ENCODE measurements at regions not wholly inside any gene's neighbourhood (a gene's known extent, or its start where the extent isn't known, plus 50 kb on each side); places are given as distances from the start of the nearest gene placed in this dataset.
"Not testable (repeated sequence)": the region's sequence is repeated elsewhere in the genome, so short reads cannot be mapped to it uniquely, and the experiment has no call there.

DNA sequence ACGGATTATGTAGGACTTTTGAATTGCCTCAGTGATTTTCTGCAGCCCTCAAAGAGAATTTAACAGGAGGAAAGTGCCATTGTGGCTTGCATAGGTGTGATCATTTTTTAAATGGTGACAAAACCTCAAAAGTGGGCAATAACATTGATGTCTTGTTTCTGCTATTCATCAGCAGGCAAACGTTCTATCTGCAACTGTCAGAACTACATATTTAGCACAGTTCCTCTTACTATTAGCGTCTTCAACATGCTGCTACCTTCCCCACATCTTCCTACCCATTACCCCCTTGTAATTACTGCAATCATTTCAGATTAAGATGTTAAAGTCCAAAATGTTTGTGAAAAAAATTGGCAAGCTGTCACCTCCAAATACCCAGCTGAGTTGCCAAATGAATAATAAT, 254.6 kb downstream of the SMARCA2 start:
- intact Hi-C loops (cut with DNase I) = no loop called here
- DNase-seq (no peak), FAIRE-seq (no peak), ATAC-seq (no peak)
- H3K27ac ChIP-seq = no peak overlapping the region
- no peaks in the 10 kb centered on the region for H3K4me1 ChIP-seq
- WGBS, 2 donors = 50 to 73% methylated on average over 3 of the region's 3 CpGs
- no peaks in the 10 kb centered on the region for H3K27me3 ChIP-seq
- no peaks in the 10 kb centered on the region for H3K9me3 ChIP-seq
- TF ChIP-seq, protein P1, sequence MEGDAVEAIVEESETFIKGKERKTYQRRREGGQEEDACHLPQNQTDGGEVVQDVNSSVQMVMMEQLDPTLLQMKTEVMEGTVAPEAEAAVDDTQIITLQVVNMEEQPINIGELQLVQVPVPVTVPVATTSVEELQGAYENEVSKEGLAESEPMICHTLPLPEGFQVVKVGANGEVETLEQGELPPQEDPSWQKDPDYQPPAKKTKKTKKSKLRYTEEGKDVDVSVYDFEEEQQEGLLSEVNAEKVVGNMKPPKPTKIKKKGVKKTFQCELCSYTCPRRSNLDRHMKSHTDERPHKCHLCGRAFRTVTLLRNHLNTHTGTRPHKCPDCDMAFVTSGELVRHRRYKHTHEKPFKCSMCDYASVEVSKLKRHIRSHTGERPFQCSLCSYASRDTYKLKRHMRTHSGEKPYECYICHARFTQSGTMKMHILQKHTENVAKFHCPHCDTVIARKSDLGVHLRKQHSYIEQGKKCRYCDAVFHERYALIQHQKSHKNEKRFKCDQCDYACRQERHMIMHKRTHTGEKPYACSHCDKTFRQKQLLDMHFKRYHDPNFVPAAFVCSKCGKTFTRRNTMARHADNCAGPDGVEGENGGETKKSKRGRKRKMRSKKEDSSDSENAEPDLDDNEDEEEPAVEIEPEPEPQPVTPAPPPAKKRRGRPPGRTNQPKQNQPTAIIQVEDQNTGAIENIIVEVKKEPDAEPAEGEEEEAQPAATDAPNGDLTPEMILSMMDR (IDR thresholded peaks at IDR 0.05) = no peak
- no peaks in the 10 kb centered on the region for H3K36me3 ChIP-seq
- H3K4me3 ChIP-seq = no peak overlapping the region

DNA sequence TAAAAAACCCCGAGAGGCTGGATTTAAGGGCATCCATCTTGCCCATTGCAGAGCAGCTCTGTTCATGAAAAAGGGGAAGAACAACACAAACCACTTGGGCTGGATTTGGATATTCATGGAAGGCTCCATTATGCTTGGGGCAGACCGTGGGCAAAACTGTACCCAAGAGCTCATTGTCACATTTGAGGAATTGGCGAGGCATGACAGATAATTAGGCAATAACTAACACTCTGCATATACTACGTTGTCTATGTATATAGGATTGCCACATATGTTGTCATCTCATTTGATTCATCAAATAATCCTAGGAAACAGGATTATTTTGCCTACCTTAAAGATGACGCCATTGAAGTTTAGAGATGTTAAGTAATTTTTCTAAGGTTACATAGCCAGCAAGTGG, 255.4 kb downstream of the SMARCA2 start:
- TF ChIP-seq, protein P1 (IDR thresholded peaks at IDR 0.05) = no peak
- H3K4me1 ChIP-seq = no peaks in the 10 kb centered on the region
- no peaks in the 10 kb centered on the region for H3K27me3 ChIP-seq
- H3K27ac ChIP-seq = no peak overlapping the region
- H3K4me3 ChIP-seq = no peak overlapping the region
- no peak for ATAC-seq
- no peaks in the 10 kb centered on the region for H3K9me3 ChIP-seq
- no peaks in the 10 kb centered on the region for H3K36me3 ChIP-seq
- FAIRE-seq = no peak
- WGBS, 2 donors = 84 to 91% methylated on average over 5 of the region's 5 CpGs
- intact Hi-C loops (cut with DNase I) = no loop called here
- DNase-seq = no peak

- intact Hi-C loops (cut with DNase I) = no loop called here
- H3K4me3 ChIP-seq = no peak overlapping the region
- H3K9me3 ChIP-seq = no peaks in the 10 kb centered on the region
- TF ChIP-seq, protein P1 (IDR thresholded peaks at IDR 0.05) = no peak
- WGBS, 2 donors = 48 to 49% methylated on average over 4 of the region's 4 CpGs
- FAIRE-seq (no peak), DNase-seq (peak in 1 of 6 donors; percentile 29), ATAC-seq (peak in 3 of 4 donors; percentile 42 to 52 (median 46))
- no peak overlapping the region for H3K27ac ChIP-seq
- H3K4me1 ChIP-seq = no peaks in the 10 kb centered on the region
- H3K27me3 ChIP-seq = no peaks in the 10 kb centered on the region
- no peaks in the 10 kb centered on the region for H3K36me3 ChIP-seq
These were observed 256.3 kb downstream of the SMARCA2 start for GRCh38 chr9:2271426-2271825.

- 83 to 94% methylated on average over 4 of the region's 4 CpGs for WGBS, 2 donors
- TF ChIP-seq, protein P1 (IDR thresholded peaks at IDR 0.05) = no peak
- no peaks in the 10 kb centered on the region for H3K9me3 ChIP-seq
- no peaks in the 10 kb centered on the region for H3K27me3 ChIP-seq
- intact Hi-C loops (cut with DNase I) = no loop called here
- FAIRE-seq = no peak
- no peaks in the 10 kb centered on the region for H3K4me1 ChIP-seq
- H3K36me3 ChIP-seq = no peaks in the 10 kb centered on the region
- H3K4me3 ChIP-seq = no peak overlapping the region
- no peak for DNase-seq
- no peak overlapping the region for H3K27ac ChIP-seq
- no peak for ATAC-seq
These were observed 259.6 kb downstream of the SMARCA2 start for GRCh38 chr9:2274762-2275161.

DNA sequence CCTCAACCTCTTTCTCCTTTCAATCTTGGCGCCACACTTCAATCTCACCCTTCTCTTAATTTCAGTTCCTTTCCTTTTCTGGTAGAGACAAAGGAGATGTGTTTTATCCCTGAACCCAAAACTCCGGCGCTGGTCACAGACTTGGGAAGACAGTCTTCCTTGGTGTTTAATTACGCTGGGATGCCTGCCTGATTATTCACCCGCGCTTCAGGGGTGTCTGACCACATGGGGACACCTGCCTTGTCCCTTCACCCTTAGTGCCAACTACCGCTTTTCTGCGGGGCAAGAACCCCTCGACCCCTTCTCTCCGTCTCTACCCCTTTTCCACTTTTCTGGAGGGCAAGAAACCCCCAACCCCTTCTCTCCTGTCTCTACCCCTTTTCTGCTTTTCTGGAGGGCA, 261.1 kb downstream of the SMARCA2 start:
- FAIRE-seq = no peak
- WGBS, 2 donors = 87 to 90% methylated on average over 10 of the region's 10 CpGs
- Histone ChIP-seq H3K9me3 (no peaks in the 10 kb centered on the region), H3K27ac (no peak overlapping the region), H3K4me3 (no peak overlapping the region), H3K27me3 (no peaks in the 10 kb centered on the region), H3K36me3 (no peaks in the 10 kb centered on the region), H3K4me1 (no peaks in the 10 kb centered on the region)
- no peak for ATAC-seq
- no peak for DNase-seq
- TF ChIP-seq, protein P1 (IDR thresholded peaks at IDR 0.05) = no peak
- intact Hi-C loops (cut with DNase I) = no loop called here

DNA sequence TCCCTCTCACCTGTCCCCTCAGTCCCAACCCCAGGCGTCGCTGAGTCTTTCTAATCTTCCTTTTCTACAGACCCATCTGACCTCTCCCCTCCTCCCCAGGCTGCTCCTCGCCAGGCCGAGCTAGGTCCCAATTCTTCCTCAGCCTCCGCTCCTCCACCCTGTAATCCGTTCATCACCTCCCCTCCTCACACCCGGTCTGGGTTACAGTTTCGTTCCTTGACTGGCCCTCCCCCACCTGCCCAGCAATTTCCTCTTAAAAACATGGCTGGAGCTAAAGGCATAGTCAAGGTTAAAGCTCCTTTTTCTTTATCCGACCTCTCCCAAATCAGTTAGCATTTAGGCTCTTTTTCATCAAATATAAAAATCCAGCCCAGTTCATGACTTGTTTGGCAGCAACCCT, 262.0 kb downstream of the SMARCA2 start:
- H3K4me1 ChIP-seq; H3K27ac ChIP-seq; ATAC-seq; H3K27me3 ChIP-seq; intact Hi-C loops (cut with DNase I); H3K36me3 ChIP-seq; DNase-seq; FAIRE-seq; H3K4me3 ChIP-seq; H3K9me3 ChIP-seq: not testable (repeated sequence)
- 82 to 83% methylated on average over 7 to 9 of the region's 9 CpGs for WGBS, 2 donors

- intact Hi-C loops (cut with DNase I); H3K27ac ChIP-seq; ATAC-seq; H3K4me3 ChIP-seq; H3K9me3 ChIP-seq; H3K27me3 ChIP-seq; H3K4me1 ChIP-seq; FAIRE-seq; H3K36me3 ChIP-seq: not testable (repeated sequence)
- peak in 1 of 6 donors; percentile 29 for DNase-seq
- 86 to 88% methylated on average over 12 of the region's 12 CpGs for WGBS, 2 donors
These were observed 262.5 kb downstream of the SMARCA2 start for GRCh38 chr9:2277644-2278043.

- WGBS, 2 donors = 94% methylated on average over 8 of the region's 8 CpGs
- H3K27me3 ChIP-seq; H3K27ac ChIP-seq; FAIRE-seq; ATAC-seq; intact Hi-C loops (cut with DNase I); H3K4me1 ChIP-seq; H3K4me3 ChIP-seq; H3K9me3 ChIP-seq; H3K36me3 ChIP-seq; DNase-seq: not testable (repeated sequence)
These were observed 264.0 kb downstream of the SMARCA2 start for GRCh38 chr9:2279138-2279537.

Data from pancreas (tissue), 10 donors.